H9 (cell line): ENCODE measurements at regions not wholly inside any gene's neighbourhood (a gene's known extent, or its start where the extent isn't known, plus 50 kb on each side); places are given as distances from the start of the nearest gene placed in this dataset.

Experiments used
- DNase-seq: peaks from one replicate; pipeline ENCODE4 v3.0.0-alpha.2; 2017
- H2AFZ ChIP-seq: one replicate; pipeline ENCODE4 v1.6.1; 2013; ENCODE audit warnings: mild to moderate bottlenecking, low read length, control low read depth, moderate library complexity
- H2AK5ac ChIP-seq: 2 replicates; pipeline ENCODE4 v1.6.1; 2013; ENCODE audit warnings: low read length, control low read depth, mixed read lengths; ENCODE audit not compliant: insufficient read length
- H2BK120ac ChIP-seq: one replicate; pipeline ENCODE4 v1.6.1; 2013; ENCODE audit warnings: low read depth, mild to moderate bottlenecking, low read length, control low read depth, inconsistent platforms; ENCODE audit not compliant: poor library complexity, severe bottlenecking
- H2BK12ac ChIP-seq: 2 replicates; pipeline ENCODE4 v1.6.1; 2013; ENCODE audit warnings: low read length, control low read depth, mixed read lengths, low read depth; ENCODE audit not compliant: insufficient read length
- H2BK15ac ChIP-seq: 2 replicates; pipeline ENCODE4 v1.6.1; 2013; ENCODE audit warnings: low read depth, low read length, control low read depth
- H2BK20ac ChIP-seq: one replicate; pipeline ENCODE4 v1.6.1; 2013; ENCODE audit warnings: low read depth, mild to moderate bottlenecking, low read length, control low read depth, inconsistent platforms; ENCODE audit not compliant: poor library complexity, severe bottlenecking
- H2BK5ac ChIP-seq: 2 replicates; pipeline ENCODE4 v1.6.1; 2013; ENCODE audit warnings: low read length, control low read depth, mixed read lengths; ENCODE audit not compliant: insufficient read length
- H3K14ac ChIP-seq: 2 replicates; pipeline ENCODE4 v1.6.1; 2013; ENCODE audit warnings: low read length, control low read depth; ENCODE audit not compliant: insufficient read depth
- H3K18ac ChIP-seq: 2 replicates; pipeline ENCODE4 v1.6.1; 2013; ENCODE audit warnings: low read depth, mild to moderate bottlenecking, mixed read lengths, low read length, control low read depth; ENCODE audit not compliant: insufficient read length
- H3K23ac ChIP-seq: 2 replicates; pipeline ENCODE4 v1.6.1; 2013; ENCODE audit warnings: low read length, control low read depth, mixed read lengths, low read depth; ENCODE audit not compliant: insufficient read length
- H3K23me2 ChIP-seq: 2 replicates; pipeline ENCODE4 v1.6.1; 2013; ENCODE audit warnings: low read depth, mild to moderate bottlenecking, mixed read lengths, low read length, control low read depth; ENCODE audit not compliant: insufficient read length, poor library complexity, severe bottlenecking
- H3K27ac ChIP-seq: 2 replicates; pipeline ENCODE4 v1.5.1; 2013; ENCODE audit warnings: low read length, control low read depth, mixed read lengths, low read depth; ENCODE audit not compliant: insufficient read length
- H3K27me3 ChIP-seq: 2 replicates; pipeline ENCODE4 v1.6.1; 2013; ENCODE audit warnings: low read length, control low read depth, inconsistent platforms; ENCODE audit not compliant: insufficient read depth
- H3K4ac ChIP-seq: 2 replicates; pipeline ENCODE4 v1.6.1; 2013; ENCODE audit warnings: low read depth, mild to moderate bottlenecking, control low read depth, inconsistent platforms, low read length, moderate library complexity
- H3K4me1 ChIP-seq: 2 replicates; pipeline ENCODE4 v1.6.1; 2013; ENCODE audit warnings: low read length, control low read depth, inconsistent platforms; ENCODE audit not compliant: insufficient read depth
- H3K4me2 ChIP-seq: 2 replicates; pipeline ENCODE4 v1.6.1; 2013; ENCODE audit warnings: low read length, control low read depth, mixed read lengths; ENCODE audit not compliant: insufficient read length, insufficient read depth
- H3K56ac ChIP-seq: 2 replicates; pipeline ENCODE4 v1.6.1; 2013; ENCODE audit warnings: low read depth, mild to moderate bottlenecking, mixed read lengths, low read length, control low read depth; ENCODE audit not compliant: insufficient read length
- H3K79me1 ChIP-seq: 2 replicates; pipeline ENCODE4 v1.6.1; 2013; ENCODE audit warnings: low read depth, mild to moderate bottlenecking, moderate library complexity, low read length, control low read depth, inconsistent platforms; ENCODE audit not compliant: insufficient read depth, poor library complexity, severe bottlenecking
- H3K79me2 ChIP-seq: 2 replicates; pipeline ENCODE4 v1.6.1; 2013; ENCODE audit warnings: low read length, control low read depth, inconsistent platforms; ENCODE audit not compliant: insufficient read depth
- H3K9ac ChIP-seq: 2 replicates; pipeline ENCODE4 v1.6.1; 2013; ENCODE audit warnings: low read length, control low read depth, mixed read lengths; ENCODE audit not compliant: insufficient read length; ENCODE audit errors: extremely low read depth
- H3K9me3 ChIP-seq: one replicate; pipeline ENCODE4 v1.6.1; 2013; ENCODE audit warnings: low read depth, low read length, inconsistent platforms; ENCODE audit not compliant: control insufficient read depth
- H3T11ph ChIP-seq: one replicate; pipeline ENCODE4 v1.6.1; 2013; ENCODE audit warnings: mild to moderate bottlenecking, low read length, control low read depth, inconsistent platforms
- H4K20me1 ChIP-seq: one replicate; pipeline ENCODE4 v1.6.1; 2013; ENCODE audit not compliant: control insufficient read depth, insufficient read length, insufficient read depth
- H4K5ac ChIP-seq: 2 replicates; pipeline ENCODE4 v1.6.1; 2013; ENCODE audit warnings: low read depth, mild to moderate bottlenecking, mixed read lengths, low read length, control low read depth; ENCODE audit not compliant: insufficient read length
- H4K8ac ChIP-seq: replicated peaks from 2 replicates; pipeline ENCODE4 v1.6.1; 2013; ENCODE audit warnings: low read length, control low read depth, mixed read lengths, low read depth; ENCODE audit not compliant: insufficient read length
- H4K91ac ChIP-seq: 2 replicates; pipeline ENCODE4 v1.6.1; 2013; ENCODE audit warnings: low read depth, mild to moderate bottlenecking, moderate library complexity, mixed read lengths, low read length, control low read depth; ENCODE audit not compliant: insufficient read length
- H3K27ac Mint-ChIP-seq, 3 experiments: 2 replicates in 2 of 3; 3 replicates in 1 of 3; pipeline ENCODE4 v1.8.0; 2020 to 2021; ENCODE audit warnings: mixed read lengths in 3 of 3, mild to moderate bottlenecking in 1 of 3, moderate library complexity in 1 of 3
- H3K27me3 Mint-ChIP-seq: 2 replicates; pipeline ENCODE4 v1.8.0; 2021; ENCODE audit warnings: low read depth, mild to moderate bottlenecking, moderate library complexity, mixed read lengths
- H3K36me3 Mint-ChIP-seq, 3 experiments: 2 replicates in 2 of 3; 3 replicates in 1 of 3; pipeline ENCODE4 v1.8.0; 2020 to 2021; ENCODE audit warnings: low read depth in 3 of 3, mixed read lengths in 3 of 3; ENCODE audit not compliant: insufficient read depth in 1 of 3
- H3K4me1 Mint-ChIP-seq, 2 experiments: 2 replicates each; pipeline ENCODE4 v1.8.0; 2020; ENCODE audit warnings: mixed read lengths in 2 of 2
- H3K4me3 Mint-ChIP-seq, 2 experiments: 2 replicates in 1 of 2; 3 replicates in 1 of 2; pipeline ENCODE4 v1.8.0; 2020 to 2021; ENCODE audit warnings: mild to moderate bottlenecking in 2 of 2, mixed read lengths in 2 of 2, moderate library complexity in 1 of 2
- H3K9me3 Mint-ChIP-seq, 2 experiments: 2 replicates in 1 of 2; 3 replicates in 1 of 2; pipeline ENCODE4 v1.8.0; 2020; ENCODE audit warnings: mild to moderate bottlenecking in 2 of 2, mixed read lengths in 2 of 2, moderate library complexity in 1 of 2
- CTCF ChIP-seq: fragments of 200-600 bp; sonication (generic); conservative IDR thresholded peaks from 3 replicates; pipeline ENCODE4 v1.8.0; 2021; ENCODE audit warnings: antibody characterized with exemption, mild to moderate bottlenecking
- WGBS: extraction: QIAGEN DNeasy Blood & Tissue Kit; methylation state at CpG from one replicate; pipeline ENCODE4 v1.1.7; 2013; ENCODE audit warnings: missing lambda C conversion rate, low lambda C conversion rate, mixed read lengths; ENCODE audit not compliant: insufficient read length; ENCODE audit errors: extremely low coverage; 5-methylcytosine and 5-hydroxymethylcytosine counted together

GRCh38 chr3:3654916-3655315 lies 144.3 kb upstream of the LRRN1 start:
- H3K18ac ChIP-seq: no peak overlapping the region
- H2BK120ac ChIP-seq: no peak overlapping the region
- H2AFZ ChIP-seq: no peak overlapping the region
- Mint-ChIP-seq H3K4me3 (no peak overlapping the region), H3K27me3 (peaks cover 1% of the 10 kb centered on the region; the same call in 1 of the 2 replicates), H3K4me1 (no peaks in the 10 kb centered on the region; a peak in 1 of 4 replicates), H3K9me3 (no peaks in the 10 kb centered on the region; a peak in 2 of 5 replicates), H3K36me3 (peaks cover 0 to 2% (median 0%) of the 10 kb centered on the region in 3 experiments; a peak in 1 of 7 replicates), H3K27ac (no peak overlapping the region)
- H3K79me1 ChIP-seq: no peaks in the 10 kb centered on the region
- H3K4me1 ChIP-seq: no peaks in the 10 kb centered on the region
- no peaks in the 10 kb centered on the region for H3K9me3 ChIP-seq
- H3K79me2 ChIP-seq: no peaks in the 10 kb centered on the region
- H2BK15ac ChIP-seq: no peak overlapping the region
- H4K5ac ChIP-seq: no peak overlapping the region
- H3K27me3 ChIP-seq: no peaks in the 10 kb centered on the region
- no peak for TF ChIP-seq CTCF
- H3K56ac ChIP-seq: no peak overlapping the region
- no peak overlapping the region for H3K9ac ChIP-seq
- H3K4ac ChIP-seq: no peak overlapping the region
- DNase-seq: no peak
- no peaks in the 10 kb centered on the region for H3K23me2 ChIP-seq
- no peak overlapping the region for H2BK12ac ChIP-seq
- H4K8ac ChIP-seq: no peak overlapping the region
- H2BK5ac ChIP-seq: no peak overlapping the region
- no peaks in the 10 kb centered on the region for H4K20me1 ChIP-seq
- WGBS: no CpG with 5 or more reads among the region's 2 CpGs
- no peak overlapping the region for H3T11ph ChIP-seq
- H3K27ac ChIP-seq: no peak overlapping the region
- no peak overlapping the region for H3K4me2 ChIP-seq
- no peak overlapping the region for H3K23ac ChIP-seq
- no peak overlapping the region for H4K91ac ChIP-seq
- H3K14ac ChIP-seq: no peak overlapping the region
- no peak overlapping the region for H2BK20ac ChIP-seq
- H2AK5ac ChIP-seq: no peak overlapping the region
